ENCODE measurements at regions not wholly inside any gene's neighbourhood (a gene's known extent, or its start where the extent isn't known, plus 50 kb on each side); places are given as distances from the start of the nearest gene placed in this dataset.

GRCh38 chr2:204251998-204252376 is 293.3 kb upstream of the PARD3B start:
- no peak for TF ChIP-seq CTCF (IDR thresholded peaks at IDR 0.05)
- no peak for TF ChIP-seq POLR2A (IDR thresholded peaks at IDR 0.05)
